GM06990 (cell line): ENCODE measurements at regions not wholly inside any gene's neighbourhood (a gene's known extent, or its start where the extent isn't known, plus 50 kb on each side); places are given as distances from the start of the nearest gene placed in this dataset.

Experiments
- DNase-seq: peaks from one replicate; pipeline ENCODE4 v3.0.0-alpha.2; 2011; ENCODE audit not compliant: insufficient read length; ENCODE audit errors: extremely low read depth
- H3K27me3 ChIP-seq: replicated peaks from 2 replicates; pipeline ENCODE4 v1.6.0; 2011; ENCODE audit warnings: low read length; ENCODE audit not compliant: control insufficient read depth, insufficient read depth
- H3K36me3 ChIP-seq: 2 replicates; pipeline ENCODE4 v1.5.1; 2011; ENCODE audit warnings: low read length; ENCODE audit not compliant: control insufficient read depth, insufficient read depth
- H3K4me3 ChIP-seq: replicated peaks from 2 replicates; pipeline ENCODE4 v1.5.1; 2011; ENCODE audit warnings: low read depth, mild to moderate bottlenecking, control low read depth, low read length
- TF ChIP-seq, protein P1 (sequence below): IDR thresholded peaks from 2 replicates; pipeline ENCODE4 v1.5.1; 2011; ENCODE audit warnings: low read length, control low read depth, mild to moderate bottlenecking, inconsistent platforms; ENCODE audit not compliant: insufficient read depth, poor library complexity, severe bottlenecking

DNA sequence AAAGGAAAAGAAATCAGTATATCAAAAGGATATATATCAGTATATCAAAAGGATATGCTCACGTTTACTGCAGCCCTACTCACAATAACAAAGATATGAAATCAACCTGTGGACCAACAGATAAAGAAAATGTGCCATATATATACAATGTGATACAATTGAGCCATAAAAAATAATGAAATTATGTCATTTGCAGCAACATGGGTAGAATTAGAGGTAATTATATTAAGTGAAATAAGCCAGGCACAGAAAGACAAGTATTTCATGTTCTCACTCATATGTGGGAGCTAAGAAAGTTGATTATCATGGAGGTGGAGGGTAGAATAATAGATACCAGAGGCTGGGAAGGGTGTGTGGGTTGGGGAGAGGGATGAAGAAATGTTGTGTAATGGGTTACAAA is 102.9 kb upstream of the MARCKS start:
- H3K4me3 ChIP-seq: no peak overlapping the region
- TF ChIP-seq, protein P1, sequence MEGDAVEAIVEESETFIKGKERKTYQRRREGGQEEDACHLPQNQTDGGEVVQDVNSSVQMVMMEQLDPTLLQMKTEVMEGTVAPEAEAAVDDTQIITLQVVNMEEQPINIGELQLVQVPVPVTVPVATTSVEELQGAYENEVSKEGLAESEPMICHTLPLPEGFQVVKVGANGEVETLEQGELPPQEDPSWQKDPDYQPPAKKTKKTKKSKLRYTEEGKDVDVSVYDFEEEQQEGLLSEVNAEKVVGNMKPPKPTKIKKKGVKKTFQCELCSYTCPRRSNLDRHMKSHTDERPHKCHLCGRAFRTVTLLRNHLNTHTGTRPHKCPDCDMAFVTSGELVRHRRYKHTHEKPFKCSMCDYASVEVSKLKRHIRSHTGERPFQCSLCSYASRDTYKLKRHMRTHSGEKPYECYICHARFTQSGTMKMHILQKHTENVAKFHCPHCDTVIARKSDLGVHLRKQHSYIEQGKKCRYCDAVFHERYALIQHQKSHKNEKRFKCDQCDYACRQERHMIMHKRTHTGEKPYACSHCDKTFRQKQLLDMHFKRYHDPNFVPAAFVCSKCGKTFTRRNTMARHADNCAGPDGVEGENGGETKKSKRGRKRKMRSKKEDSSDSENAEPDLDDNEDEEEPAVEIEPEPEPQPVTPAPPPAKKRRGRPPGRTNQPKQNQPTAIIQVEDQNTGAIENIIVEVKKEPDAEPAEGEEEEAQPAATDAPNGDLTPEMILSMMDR: no peak
- no peaks in the 10 kb centered on the region for H3K36me3 ChIP-seq
- DNase-seq: no peak
- no peaks in the 10 kb centered on the region for H3K27me3 ChIP-seq

GRCh38 chr6:113755449-113756289 is 101.5 kb upstream of the MARCKS start:
- no peaks in the 10 kb centered on the region for H3K36me3 ChIP-seq
- TF ChIP-seq, protein P1: no peak
- peak; percentile 44 for DNase-seq
- no peak overlapping the region for H3K4me3 ChIP-seq
- H3K27me3 ChIP-seq: no peaks in the 10 kb centered on the region

- TF ChIP-seq, protein P1: no peak
- no peak for DNase-seq
- no peak overlapping the region for H3K4me3 ChIP-seq
- no peaks in the 10 kb centered on the region for H3K27me3 ChIP-seq
- no peaks in the 10 kb centered on the region for H3K36me3 ChIP-seq
Measured at GRCh38 chr6:113756290-113756665, 100.9 kb upstream of the MARCKS start.

DNA sequence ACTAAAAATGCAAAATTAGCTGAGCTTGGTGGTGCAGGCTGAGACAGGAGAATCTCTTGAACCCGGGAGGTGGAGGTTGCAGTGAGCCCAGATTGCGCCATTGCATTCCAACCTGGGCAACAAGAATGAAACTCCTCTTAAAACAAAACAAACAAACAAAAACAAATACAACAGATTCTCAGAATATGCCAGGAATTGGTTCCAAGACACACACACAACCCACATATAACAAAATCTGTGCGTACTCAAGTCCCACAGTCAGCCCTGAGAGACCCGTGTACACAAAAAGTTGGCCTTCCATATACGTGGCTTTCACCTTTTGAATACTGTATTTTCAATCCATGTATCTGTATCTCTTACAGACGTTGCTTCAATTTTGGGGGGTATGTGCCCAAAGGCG is 98.9 kb upstream of the MARCKS start:
- H3K36me3 ChIP-seq: no peaks in the 10 kb centered on the region
- H3K27me3 ChIP-seq: no peaks in the 10 kb centered on the region
- TF ChIP-seq, protein P1: no peak
- no peak overlapping the region for H3K4me3 ChIP-seq
- DNase-seq: no peak

DNA sequence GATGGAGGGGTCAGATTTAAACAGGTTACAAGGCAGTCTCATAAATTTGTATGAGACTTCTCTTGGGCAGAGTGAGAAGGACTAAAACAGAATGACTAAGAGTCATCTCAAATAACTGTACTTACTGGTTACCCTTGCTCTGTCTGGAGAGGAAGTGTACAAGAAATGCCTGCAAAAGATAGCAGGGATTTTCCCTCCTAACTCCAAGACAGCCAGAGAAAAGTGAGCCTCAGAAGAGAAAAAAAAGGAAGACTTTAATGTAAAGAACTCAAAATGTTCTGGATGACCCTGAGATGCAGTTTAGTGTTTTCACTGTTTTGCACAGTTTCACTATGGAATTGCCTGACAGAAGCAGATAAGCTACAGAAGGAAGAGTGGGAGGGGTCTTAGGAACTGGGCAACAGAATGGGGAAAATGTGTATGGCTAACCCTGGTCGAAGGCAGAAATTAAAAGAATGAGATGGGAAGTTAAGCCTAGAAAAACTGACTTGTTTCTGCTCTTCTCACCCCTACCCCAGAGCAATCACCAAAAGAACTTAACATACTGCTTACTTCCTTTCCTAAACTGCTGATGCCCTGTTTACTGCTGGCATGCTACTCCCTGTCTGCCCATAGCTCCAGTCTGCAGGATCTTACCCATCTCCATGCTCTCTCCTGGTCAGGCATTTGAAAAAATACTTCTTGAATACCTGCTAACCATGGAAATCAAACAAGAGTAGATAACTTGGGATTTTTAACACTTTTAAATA is 98.1 kb upstream of the MARCKS start:
- H3K36me3 ChIP-seq: no peaks in the 10 kb centered on the region
- DNase-seq: no peak
- no peaks in the 10 kb centered on the region for H3K27me3 ChIP-seq
- no peak overlapping the region for H3K4me3 ChIP-seq
- TF ChIP-seq, protein P1: no peak
